ENCODE measurements at regions not wholly inside any gene's neighbourhood (a gene's known extent, or its start where the extent isn't known, plus 50 kb on each side); places are given as distances from the start of the nearest gene placed in this dataset.

GRCh38 chr9:106287091-106287631 lies 575.8 kb upstream of the ZNF462 start:
- DNase-seq: no peak

- DNase-seq: no peak
Observed at GRCh38 chr9:106287731-106288130, 575.2 kb upstream of the ZNF462 start.

- no peak for DNase-seq
Observed at GRCh38 chr9:106288689-106289088, 574.3 kb upstream of the ZNF462 start.

GRCh38 chr9:106291786-106292185 lies 571.2 kb upstream of the ZNF462 start:
- no peak for DNase-seq

GRCh38 chr9:106296426-106296825 lies 566.5 kb upstream of the ZNF462 start:
- no peak for DNase-seq

- no peak for DNase-seq
Observed at GRCh38 chr9:106298997-106299396, 564.0 kb upstream of the ZNF462 start.

- no peak for DNase-seq
Observed at GRCh38 chr9:106304401-106304920, 558.5 kb upstream of the ZNF462 start.

GRCh38 chr9:106305428-106306133 lies 557.4 kb upstream of the ZNF462 start:
- DNase-seq: no peak

GRCh38 chr9:106307670-106308069 lies 555.3 kb upstream of the ZNF462 start:
- DNase-seq: no peak

GRCh38 chr9:106309925-106310324 lies 553.0 kb upstream of the ZNF462 start:
- DNase-seq: no peak

GRCh38 chr9:106310782-106311181 lies 552.2 kb upstream of the ZNF462 start:
- no peak for DNase-seq

GRCh38 chr9:106312906-106313305 lies 550.1 kb upstream of the ZNF462 start:
- DNase-seq: no peak

GRCh38 chr9:106314476-106314875 lies 548.5 kb upstream of the ZNF462 start:
- no peak for DNase-seq

GRCh38 chr9:106321394-106322180 lies 541.4 kb upstream of the ZNF462 start:
- no peak for DNase-seq

GRCh38 chr9:106322706-106323245 lies 540.2 kb upstream of the ZNF462 start:
- DNase-seq: no peak

- no peak for DNase-seq
Observed at GRCh38 chr9:106324053-106324585, 538.8 kb upstream of the ZNF462 start.

GRCh38 chr9:106324591-106325280 lies 538.2 kb upstream of the ZNF462 start:
- DNase-seq: no peak

- DNase-seq: no peak
Observed at GRCh38 chr9:106326493-106326892, 536.5 kb upstream of the ZNF462 start.

- no peak for DNase-seq
Observed at GRCh38 chr9:106333481-106333880, 529.5 kb upstream of the ZNF462 start.

- no peak for DNase-seq
Observed at GRCh38 chr9:106334081-106334480, 528.9 kb upstream of the ZNF462 start.

- no peak for DNase-seq
Observed at GRCh38 chr9:106339882-106340281, 523.1 kb upstream of the ZNF462 start.

- DNase-seq: no peak
Observed at GRCh38 chr9:106350777-106351176, 512.2 kb upstream of the ZNF462 start.

GRCh38 chr9:106356924-106357323 lies 506.0 kb upstream of the ZNF462 start:
- DNase-seq: no peak

Data from activated CD8-positive, alpha-beta memory T cell treated with anti-CD3 and anti-CD28 coated beads for 24 hours (primary cell).